AG20443 (cell line): ENCODE measurements at regions not wholly inside any gene's neighbourhood (a gene's known extent, or its start where the extent isn't known, plus 50 kb on each side); places are given as distances from the start of the nearest gene placed in this dataset.
"Not testable (repeated sequence)": the region's sequence is repeated elsewhere in the genome, so short reads cannot be mapped to it uniquely, and the experiment has no call there.

Experiments used
- DNase-seq: peaks from one replicate; pipeline ENCODE4 v3.0.0; 2012; ENCODE audit warnings: low spot score, mixed read lengths

GRCh38 chr20:50329981-50330503 lies 139.4 kb downstream of the CEBPB start:
- no peak for DNase-seq

GRCh38 chr20:50330504-50331313 lies 140.1 kb downstream of the CEBPB start:
- DNase-seq = no peak

GRCh38 chr20:50331469-50332363 lies 141.1 kb downstream of the CEBPB start:
- no peak for DNase-seq

DNA sequence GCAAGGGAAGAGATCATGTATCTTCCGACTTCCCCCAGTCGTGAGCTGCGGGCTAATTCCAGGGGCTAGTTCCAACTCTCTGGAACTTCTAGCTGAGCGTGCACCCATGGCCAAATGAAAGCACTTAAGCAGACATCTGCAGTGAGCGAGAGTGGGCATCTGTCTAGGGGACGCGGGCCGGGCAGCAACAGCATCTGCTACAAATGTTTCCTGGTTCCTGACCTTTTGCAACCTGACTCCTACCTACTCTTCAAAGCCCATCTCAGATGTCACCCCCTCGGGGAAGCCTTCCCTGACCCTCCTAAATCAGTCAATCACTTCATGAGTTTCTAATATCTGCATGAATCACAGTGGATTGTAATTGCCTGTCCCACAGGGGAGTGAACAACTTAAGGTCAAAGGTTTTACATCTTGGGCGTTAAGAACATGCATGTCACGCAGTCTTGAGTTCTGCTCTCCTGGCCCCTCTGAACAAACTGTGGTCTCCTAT lies 141.9 kb downstream of the CEBPB start:
- no peak for DNase-seq

- no peak for DNase-seq
These were observed 142.6 kb downstream of the CEBPB start for GRCh38 chr20:50333131-50333670.

DNA sequence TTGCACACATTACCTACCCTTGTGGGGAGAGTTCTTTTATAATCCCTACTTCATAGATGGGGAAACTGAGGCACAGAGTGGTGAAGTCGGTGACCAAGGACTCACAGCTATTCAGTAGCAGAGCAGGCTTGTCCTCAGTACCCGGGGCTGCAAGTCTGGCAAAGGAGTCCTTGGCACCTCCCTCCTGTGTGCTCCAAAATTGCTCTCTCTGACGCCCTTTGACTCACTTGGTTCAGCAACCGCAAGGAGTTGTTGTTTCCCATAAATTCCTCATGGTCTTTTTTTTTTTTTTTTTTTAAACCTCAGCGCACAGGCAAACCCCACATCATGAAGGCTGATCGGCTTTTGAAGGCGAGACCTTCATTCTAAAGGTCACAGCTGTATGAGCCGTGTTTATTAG lies 143.2 kb downstream of the CEBPB start:
- DNase-seq = peak; percentile 91

DNA sequence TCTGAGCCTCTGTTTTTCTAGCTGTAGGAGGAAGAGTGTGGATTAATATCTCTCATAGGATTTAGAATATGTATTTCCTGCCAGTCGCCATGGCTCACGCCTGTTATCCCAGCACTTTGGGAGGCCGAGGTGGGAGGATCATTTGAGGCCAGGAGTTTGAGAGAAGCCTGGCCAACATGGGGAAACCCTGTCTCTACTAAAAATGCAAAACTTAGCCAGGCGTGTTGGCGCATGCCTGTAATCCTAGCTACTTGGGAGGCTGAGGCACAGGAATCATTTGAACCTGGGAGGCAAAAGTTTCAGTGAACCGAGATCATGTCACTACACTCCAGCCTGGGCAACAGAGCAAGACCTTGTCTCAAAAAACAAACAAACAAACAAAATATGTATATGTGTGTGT lies 143.9 kb downstream of the CEBPB start:
- DNase-seq = not testable (repeated sequence)

GRCh38 chr20:50335105-50335504 lies 144.5 kb downstream of the CEBPB start:
- peak; percentile 40 for DNase-seq

DNA sequence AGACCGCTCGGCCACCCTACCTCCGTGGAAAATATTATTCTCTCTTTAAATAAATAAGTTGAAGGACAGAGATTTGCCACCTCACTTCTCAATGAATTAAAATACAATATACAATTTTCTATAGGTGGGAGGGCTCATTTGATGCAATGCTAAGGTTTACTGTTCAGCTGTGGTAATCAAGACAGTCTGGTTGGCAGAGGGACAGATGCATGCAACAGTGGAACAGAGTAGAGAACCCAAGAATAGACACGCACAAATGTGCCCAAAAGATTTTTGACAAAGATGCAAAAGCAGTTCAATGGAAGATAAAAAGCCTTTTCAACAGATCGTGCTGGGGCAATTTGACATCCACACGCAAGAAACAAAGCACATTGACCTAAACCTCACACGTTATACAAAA lies 145.2 kb downstream of the CEBPB start:
- no peak for DNase-seq

GRCh38 chr20:50336661-50337060 lies 146.0 kb downstream of the CEBPB start:
- DNase-seq = peak; percentile 37

DNA sequence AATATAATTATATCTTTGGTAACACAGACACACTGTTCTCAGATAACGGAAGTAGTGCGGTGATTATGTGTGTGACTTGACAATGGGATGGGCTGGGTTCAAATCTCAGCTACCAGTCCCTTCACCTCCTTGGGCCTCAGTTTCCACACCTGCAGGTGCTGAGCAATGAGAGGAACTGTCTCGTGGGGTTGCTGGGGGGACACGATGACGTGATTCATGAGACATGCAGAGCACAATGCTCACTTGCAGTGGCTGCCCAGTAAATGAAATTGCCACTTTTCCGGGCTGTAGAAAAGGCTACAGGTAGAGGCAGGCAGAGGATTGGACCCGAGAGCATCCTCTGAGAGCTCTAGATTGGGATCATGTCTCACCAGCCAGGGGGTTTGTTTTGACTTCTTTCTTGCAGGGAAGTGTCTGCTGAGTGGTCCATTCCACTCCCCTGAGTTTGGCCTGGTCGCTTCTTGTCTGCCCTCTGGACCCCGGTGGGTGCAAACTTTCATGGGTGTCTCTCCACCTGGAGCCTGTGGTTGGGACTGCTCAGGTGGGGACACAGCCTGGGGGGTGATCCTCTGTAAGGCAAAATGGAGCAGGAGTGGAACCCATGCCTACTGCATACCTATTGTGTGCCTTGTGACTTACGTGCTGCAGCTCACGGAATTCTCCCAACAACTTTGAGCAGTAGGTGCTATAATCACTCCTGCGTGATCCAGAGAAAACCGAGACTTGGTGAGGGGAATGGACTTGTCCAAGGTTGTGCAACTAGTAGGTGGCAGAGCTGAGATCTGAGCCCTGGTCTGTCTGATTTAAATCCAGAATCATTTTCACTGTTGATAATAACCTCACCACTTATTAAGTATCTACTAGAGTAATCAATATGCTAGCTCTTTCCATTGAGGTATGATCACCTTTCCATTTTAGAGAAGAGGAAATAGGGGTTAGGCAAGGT lies 147.2 kb downstream of the CEBPB start:
- DNase-seq = no peak

GRCh38 chr20:50338479-50339391 lies 148.1 kb downstream of the CEBPB start:
- no peak for DNase-seq

DNA sequence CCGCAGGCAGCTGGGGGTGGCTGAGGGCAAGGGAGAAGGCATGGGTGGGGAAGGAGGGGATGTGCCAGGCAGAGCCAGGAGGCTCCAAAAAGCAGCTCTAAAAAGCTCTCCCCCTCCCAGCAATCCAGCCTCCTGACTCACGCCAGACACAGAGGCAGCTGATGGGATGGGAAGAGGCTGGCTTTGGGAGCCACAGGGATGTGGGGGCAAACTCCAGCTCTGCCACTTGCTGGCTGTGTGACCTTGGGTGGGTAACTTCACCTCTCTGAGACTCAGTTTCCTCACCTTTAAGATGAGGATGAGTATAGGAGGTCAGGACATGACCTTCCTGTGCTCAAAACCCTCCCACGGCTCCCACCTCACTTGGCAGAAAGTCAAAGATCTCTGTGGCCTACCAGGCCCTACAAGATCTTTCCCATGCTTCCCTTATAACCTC lies 148.9 kb downstream of the CEBPB start:
- DNase-seq = peak; percentile 91

GRCh38 chr20:50340541-50340940 lies 149.9 kb downstream of the CEBPB start:
- DNase-seq = no peak

- no peak for DNase-seq
These were observed 150.4 kb downstream of the CEBPB start for GRCh38 chr20:50341050-50341449.

GRCh38 chr20:50341880-50342637 lies 151.4 kb downstream of the CEBPB start:
- no peak for DNase-seq

DNA sequence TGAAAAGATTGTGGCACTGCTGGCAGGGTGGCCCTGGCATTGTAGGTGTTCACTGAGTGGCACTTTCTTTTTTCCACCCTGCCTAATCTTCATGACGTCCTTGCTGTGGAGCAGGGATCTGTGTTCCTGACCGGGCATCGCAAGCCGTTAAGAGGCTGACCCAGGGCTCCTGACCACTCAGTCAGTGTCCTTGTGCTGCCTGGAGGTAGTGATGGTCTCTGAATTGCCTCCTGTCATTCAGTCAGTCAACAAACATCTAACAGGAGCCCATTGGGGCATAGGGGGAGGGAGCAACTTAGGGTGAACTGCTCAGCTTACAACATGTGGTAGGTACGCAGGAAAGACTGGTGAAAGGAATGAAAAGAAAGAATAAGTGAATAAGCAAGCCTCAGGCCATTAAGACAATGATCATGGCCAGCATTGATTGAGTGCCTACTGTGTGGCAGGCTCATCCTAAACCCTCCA lies 152.0 kb downstream of the CEBPB start:
- DNase-seq = no peak

DNA sequence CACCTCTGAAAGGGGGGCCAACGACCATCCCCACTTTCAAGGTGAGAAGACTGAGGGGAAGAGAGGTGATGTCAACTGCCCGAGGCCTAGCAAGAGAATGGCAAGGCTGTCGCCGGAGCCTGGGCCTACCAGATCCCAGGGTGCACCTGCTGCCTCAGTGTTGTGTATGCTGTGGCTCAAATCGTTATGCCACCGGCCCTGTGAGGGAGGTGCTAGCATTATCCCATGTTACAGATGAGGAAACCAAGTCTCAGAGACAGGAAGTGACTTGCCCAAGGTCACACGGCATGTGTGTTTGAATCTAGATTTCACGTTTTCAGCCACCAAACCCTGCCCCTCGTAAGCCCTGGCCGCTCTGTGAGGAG lies 152.5 kb downstream of the CEBPB start:
- no peak for DNase-seq

DNA sequence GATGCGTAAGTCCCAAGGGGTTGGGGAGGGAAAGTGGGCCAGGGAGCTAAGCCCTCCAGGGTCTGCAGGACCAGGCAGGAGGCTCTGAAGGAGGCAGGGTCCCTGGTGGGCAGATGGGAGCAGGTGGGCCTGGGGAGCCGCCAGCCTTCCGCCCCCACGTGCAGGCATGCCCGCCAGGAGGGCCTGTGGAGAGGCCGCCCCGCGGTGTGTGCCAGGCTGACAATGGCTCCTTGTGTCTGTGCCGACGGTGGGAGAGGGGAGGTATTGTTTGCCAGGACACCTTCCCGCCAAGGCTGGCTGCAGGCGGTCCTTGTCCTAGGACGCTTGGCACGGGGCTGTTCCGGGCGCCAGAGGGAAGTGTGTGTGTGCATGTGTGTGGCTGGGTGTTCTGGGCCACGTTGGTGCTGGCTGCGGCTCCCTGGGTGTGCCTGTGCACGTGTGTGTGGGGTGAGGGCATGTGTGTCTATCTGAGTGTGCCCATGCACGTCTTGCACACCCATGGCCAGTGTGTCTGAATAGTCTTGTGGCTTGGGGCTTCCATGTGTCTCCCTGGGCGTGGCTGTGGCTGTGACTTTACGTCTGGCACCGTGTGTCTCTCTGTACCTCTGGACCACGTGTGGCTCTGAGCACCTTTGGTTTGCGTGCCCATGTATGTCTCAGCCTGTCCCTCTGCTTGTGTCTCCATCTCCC lies 153.0 kb downstream of the CEBPB start:
- DNase-seq = no peak
